GM19239 (cell line): ENCODE measurements at regions not wholly inside any gene's neighbourhood (a gene's known extent, or its start where the extent isn't known, plus 50 kb on each side); places are given as distances from the start of the nearest gene placed in this dataset.

ENCODE experiments used
- DNase-seq: peaks from one replicate; pipeline ENCODE4 v3.0.0; 2011; ENCODE audit warnings: low spot score; ENCODE audit not compliant: insufficient read length
- FAIRE-seq: peaks from 2 replicates; lab custom pipeline; 2011; peaks lifted over from hg19 to GRCh38; lab: Jason Lieb, UNC

DNA sequence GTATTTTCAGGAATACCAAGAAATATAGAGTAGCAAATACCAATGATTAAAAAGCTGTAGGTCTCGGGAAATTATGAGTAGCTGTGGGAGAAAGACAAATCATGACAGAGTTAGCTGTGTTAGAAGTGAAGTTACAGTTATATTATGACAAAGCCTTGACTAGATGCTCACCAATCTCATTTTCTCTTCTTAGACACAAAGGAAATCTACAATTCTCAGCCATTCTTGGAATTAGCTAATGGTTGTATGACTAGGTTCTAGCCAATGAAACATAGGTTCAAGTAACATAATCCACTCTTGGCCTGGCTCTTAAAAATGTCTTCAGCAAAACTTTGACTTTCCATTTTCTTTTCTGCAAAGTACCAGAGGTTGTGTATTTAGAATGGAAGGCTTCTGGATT is 228.8 kb upstream of the MTPN start:
- FAIRE-seq: no peak

DNA sequence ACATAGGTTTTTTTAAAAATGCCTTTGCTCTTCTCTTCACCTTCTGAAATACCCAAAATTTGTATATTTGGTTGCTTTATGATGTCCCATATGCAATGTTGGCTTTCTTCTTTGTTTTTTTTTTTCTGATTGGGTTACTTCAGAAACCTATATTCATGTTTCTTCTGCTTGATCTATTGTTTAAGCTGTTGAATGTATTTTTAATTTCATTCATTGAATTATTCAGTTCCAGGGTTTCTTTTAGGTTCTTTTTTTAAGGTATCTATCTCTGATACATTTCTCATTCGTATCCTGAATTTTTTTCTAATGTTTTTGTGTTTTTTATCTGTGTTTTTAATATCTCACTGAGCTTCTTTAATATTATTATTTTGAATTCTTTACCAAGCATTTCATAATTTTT is 221.0 kb upstream of the MTPN start:
- DNase-seq (no peak), FAIRE-seq (no peak)

More for the DNA sequence above, 228.8 kb upstream of the MTPN start:
- DNase-seq: no peak

DNA sequence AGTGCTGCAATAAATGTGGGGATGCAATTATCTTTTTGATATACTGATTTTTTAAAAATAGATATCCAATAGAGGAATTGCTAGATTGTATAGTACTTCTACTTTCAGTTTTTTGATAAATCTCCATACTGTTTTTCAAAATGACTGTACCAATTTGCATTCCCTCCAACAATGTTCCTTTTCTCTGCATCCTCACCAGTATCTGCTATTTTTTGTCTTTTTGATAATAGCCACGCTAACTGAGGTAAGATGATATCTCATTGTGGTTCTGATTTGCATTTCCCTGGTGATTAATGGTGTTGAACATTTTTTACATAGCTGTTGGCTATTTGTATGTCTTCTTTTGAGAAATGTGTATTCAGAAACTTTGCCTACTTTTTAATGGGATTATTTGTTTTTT is 217.7 kb upstream of the MTPN start:
- DNase-seq: no peak
- no peak for FAIRE-seq

DNA sequence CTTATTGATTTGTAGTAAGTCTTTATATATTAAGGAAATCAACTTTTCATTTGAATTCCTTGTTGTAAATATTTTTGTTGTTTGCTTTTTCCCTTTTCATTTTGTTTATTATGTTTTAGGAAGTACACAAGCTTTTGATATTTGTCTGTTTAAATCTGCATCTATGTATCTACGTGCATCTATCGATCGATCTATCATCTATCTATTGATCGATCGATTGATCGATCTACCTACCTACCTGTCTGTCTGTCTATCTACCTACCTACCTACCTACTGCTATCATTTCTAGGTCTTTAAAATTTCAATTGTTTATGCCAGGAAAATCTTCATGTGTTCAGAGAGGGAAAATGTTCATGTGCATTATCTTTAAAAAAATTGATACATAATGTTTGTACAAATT is 216.8 kb upstream of the MTPN start:
- no peak for DNase-seq
- no peak for FAIRE-seq

DNA sequence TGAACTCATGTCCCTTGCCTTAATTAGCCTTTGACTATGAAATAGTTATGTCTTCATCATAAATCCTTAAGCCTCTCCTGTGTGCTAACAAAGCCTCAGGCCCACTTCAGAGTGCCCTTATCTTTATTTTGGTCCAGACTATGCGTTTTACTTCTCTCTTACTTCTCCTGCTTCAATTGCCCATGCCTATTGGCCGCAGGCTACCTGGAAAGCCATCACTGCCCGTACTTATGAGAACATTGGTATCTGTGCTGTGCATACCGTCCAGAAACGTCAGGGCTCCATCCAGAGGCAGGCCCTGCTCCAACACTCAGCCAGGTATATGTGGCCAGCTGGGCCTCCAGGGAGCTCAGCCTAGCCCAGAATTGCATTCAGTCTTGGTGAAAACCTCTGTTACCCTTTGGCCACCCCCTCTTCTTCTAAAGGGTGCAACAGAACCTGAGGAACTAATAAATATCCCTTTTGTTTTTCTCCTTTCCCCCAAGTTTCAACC is 212.4 kb upstream of the MTPN start:
- DNase-seq (no peak), FAIRE-seq (no peak)

DNA sequence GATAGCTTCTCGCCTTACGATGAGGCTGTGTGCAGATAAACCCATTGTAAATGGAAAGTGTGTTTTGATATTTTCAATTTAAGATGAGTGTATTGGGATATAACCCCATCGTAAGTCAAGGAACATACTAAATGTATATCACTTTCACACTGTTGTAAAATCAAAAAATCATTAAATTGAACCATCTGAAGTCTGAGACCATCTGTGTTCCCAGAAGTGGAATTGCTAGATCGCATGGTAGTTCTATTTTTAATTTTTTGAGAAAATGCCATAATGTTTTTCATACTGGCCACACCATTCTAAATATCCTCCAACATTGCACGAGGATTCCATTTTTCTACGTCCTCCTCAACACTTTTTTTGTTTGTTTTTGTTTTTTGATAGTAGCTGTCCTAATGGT is 209.1 kb upstream of the MTPN start:
- DNase-seq: no peak
- FAIRE-seq: no peak

DNA sequence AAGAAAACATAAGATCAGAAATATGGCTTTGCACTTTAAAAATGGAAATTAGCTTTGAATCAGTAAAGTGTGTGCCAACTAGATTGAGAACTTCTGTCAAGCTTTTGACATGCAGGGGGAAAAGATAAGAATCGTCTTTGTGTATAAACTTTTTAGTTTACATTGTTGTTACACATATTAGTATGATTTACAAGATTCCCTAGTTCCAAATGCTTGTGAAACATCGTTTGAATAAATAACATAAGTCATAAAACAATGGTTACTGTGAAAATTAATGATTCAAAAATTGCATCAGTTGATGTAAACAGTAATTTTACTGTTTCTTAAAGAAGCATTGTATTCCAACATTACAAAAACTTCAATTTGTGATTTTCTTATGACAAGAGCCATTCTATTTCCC is 207.6 kb upstream of the MTPN start:
- DNase-seq (no peak), FAIRE-seq (no peak)

DNA sequence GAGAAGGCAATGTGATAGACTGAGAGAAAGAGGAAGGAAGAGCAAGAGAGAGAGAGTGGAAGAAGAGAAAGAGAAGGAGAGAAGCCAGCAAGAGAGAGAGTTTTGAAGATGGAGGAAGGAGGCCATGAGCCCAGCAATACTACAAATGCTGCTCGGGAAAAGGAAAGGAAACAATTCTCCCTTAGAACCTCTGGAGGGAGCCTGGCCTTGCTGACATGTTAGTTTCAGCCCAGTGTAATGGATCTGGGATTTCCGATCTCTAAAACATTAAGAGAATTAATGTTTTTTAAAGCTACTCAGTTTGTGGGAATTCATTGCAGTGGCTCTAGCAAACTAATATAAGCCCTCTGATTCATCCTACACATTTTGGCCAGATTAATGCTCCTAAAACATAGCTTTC is 206.8 kb upstream of the MTPN start:
- no peak for DNase-seq
- FAIRE-seq: no peak

DNA sequence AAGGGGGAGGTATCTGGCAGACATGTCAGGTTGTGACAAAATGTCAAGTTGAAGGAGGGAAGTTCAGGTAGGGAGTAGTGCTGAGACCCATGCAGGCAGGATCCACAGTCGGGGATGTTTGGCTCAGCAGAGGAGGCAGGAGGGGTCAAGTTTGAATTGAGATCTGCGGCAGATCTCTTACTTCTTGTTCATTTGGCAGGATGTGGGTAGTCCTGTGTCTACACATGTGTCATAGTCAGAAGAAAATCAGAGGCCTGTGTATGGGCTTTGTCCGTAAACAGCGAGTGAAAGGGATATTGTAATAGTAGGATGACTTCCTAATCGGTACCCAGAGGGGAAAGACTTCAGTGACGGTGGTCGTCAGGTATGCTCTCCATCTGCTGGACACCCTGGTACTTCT is 203.8 kb upstream of the MTPN start:
- FAIRE-seq (no peak), DNase-seq (no peak)

DNA sequence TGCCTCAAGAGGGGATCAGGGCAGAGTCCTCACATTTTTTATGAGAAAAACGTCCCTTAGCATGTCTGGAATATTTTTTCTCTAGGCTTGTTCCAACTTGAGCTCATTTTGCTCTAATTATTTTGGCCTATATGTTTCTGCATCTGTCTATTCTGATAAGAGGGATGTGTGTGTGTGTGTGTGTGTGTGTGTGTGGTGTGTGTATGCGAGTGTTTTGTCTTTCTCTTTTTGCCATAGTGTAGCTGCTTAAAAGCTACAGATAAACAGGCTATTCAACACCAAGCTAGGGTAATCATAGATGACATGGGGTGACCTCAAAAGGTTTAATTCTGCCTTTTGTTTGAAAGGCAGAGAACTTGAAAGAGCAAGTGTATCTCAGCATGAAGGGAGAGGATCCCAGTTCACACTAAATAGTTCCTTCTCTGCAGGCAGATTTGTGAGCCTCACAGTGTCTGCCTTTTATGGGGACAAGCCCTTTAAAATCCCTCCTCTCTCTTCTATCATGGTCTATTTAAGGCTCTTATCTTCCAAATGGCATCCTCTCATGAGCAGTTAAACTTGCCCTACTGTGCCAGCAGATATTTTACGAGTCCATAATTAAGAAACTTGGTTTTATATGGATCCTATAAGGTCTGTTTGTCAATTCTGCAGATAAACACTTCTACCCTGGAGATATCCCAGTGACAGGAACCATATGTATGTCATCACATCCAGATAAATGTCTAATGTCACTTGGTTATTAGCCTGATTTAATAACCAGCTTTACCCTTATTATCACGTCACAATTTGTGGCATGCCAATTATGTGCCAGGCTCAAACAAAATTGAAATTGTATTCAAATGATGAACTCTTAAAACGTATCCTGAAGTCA is 202.9 kb upstream of the MTPN start:
- no peak for DNase-seq

DNA sequence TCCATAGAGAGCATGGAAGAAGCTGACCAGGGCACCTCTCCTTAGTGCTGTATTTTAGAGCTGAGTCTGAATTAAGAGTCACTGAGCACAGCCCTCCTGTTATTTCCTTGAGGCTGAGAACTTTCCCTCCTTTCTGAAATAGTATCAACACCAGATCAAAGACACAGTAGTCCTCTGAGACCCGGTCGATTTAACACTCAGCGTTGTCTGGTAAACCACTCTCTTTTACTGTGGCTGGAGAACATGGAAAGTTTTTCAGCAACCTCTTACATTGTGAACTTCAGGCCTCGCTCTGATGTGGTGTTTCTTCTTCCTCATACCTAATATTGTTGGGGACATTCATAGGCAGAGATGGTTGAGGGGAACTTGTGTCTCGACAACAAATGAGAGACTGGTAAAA is 202.0 kb upstream of the MTPN start:
- FAIRE-seq: no peak
- no peak for DNase-seq

More for the DNA sequence above, 202.9 kb upstream of the MTPN start:
- no peak for FAIRE-seq

DNA sequence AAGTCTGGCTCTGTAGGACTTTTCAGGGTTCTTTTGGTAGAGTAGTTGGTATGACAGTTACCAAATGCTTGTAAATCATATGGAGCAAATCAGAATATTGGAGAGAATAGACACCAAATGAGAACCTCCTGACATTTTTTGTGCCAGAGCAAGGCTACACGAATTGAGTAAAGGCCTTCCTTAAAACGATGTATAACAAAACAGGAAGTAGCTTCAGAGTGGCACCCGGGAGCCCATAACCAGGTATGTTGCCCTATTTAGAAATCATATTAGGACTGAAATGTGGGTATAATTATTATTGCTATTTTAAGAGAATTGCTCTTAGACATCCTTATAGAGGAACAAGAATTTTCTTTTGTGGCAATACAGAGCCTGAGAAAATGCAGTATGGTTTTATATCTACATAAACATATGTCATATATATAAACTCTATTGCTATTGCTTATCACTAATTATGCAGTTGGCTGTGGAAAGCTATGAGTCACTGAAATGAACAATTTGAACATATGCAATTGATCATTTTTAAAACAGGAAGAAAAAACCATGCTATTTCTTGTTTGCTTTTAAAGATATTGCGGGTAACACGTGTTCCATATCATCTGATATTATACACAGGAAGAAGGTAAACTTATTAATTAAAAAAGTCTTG is 197.4 kb upstream of the MTPN start:
- no peak for FAIRE-seq

DNA sequence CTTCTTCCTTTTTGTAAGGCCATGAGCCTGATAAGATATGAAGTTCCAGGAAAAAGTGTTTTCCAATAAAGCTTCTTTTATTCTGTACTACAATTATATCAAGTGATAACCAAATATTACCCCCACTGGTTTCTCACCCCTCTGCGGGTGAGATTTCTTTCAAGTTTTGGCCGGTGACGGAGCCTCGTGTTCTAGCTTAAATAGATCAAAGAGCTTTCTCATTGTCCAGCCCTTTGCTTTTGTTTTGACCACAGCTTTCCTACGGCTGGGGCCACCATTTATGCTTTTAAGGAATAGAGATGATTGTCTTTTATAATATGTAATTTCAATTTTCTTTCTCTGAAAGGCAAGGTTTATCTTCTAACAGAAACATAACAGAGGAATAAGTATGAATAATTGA is 196.7 kb upstream of the MTPN start:
- no peak for FAIRE-seq
- no peak for DNase-seq

More for the DNA sequence above, 197.4 kb upstream of the MTPN start:
- no peak for DNase-seq

DNA sequence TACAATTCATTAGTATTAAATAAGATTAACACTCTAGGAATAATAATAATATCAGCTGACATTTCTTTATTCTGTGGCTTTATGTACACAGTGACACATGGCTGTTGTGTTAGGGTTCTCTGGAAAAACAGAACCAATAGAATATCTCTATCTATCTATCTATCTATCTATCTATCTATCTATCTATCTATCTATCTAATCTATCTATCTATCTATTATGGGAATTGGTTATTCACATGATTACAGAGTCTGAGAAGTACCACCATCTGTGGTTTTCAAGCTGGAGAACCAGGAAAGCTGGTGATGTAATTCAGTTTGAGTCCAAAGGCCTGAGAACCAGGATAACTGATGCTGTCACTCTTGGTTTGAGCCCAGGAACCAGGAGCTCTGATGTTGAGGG is 194.1 kb upstream of the MTPN start:
- DNase-seq: no peak
- no peak for FAIRE-seq

DNA sequence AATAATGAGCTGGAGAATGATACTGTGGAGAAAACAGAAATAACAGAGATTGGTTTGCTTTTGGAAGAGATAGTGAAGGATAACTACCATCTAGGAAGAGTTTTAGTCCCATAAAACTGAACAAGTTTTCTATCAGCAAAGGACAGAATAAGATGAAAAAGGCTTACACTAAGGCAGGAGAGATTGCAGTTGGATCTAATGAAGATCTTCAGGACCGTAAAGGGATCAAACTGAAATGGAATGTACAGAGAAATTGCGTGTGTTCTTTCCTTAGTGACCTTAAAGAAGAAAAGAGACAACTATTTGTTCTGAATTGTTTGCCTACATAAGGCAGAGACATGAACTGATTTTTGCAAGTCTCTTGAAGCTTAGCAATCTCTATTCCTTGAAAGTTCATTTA is 191.7 kb upstream of the MTPN start:
- no peak for FAIRE-seq
- no peak for DNase-seq

DNA sequence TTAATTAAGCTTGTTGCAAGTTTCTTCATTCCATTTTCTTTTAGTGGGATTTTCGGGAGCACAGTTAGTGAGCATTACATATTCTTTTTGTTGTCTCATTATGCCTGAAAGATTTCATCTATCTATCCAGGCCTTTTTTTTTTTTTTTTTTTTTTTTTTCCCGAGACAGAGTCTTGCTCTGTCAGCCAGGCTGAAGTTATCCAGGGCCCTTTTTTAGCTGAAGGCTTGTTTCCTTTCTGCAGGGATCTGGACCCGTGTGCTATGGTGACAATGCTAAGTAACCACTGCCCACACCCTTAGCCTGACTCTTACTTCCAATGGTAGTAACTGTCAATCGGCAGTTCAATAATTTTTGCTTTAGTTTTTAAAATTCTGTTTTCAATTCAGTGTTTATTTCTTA is 190.8 kb upstream of the MTPN start:
- FAIRE-seq (no peak), DNase-seq (no peak)

DNA sequence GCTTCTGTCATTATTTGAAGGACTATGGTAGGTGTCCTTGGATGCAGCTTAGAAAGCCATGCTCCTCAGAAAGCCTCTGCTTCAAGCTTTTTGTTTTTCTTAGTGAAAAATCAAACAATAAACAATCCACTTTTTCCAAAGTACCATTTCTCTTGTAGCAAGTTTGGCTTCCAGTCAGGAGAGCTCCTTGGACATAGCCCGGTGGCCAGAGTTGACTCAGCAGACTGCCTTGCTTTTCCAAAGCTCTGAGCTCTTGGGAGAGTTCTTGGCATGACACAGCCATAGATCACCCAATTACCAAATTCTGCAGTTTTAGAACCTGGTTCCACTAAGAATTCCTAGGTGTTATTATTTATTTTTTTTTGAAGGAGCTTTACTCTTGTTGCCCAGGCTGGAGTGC is 189.4 kb upstream of the MTPN start:
- DNase-seq: no peak
- no peak for FAIRE-seq

DNA sequence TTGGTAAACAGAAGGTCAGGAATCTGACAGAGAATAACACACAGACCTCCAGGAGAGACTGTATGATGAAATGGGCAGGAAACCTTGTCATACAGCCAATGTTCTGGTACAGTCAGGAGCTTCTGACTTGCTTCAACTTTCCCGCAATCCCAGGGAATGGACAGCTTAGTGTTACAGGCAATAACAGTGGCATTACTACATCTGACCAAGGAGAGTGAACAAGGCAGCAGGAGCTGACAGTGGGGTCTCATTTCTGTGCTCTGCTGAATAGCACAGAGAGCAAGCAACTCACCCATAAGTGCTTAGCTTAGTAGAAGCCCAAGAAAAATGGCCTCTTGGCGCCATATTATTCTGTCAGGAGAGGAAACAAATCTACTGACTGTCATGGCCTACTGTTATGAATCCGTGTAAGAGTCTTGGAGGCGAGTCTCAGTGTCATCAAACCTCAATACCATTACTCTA is 186.2 kb upstream of the MTPN start:
- FAIRE-seq: no peak
- DNase-seq: no peak

DNA sequence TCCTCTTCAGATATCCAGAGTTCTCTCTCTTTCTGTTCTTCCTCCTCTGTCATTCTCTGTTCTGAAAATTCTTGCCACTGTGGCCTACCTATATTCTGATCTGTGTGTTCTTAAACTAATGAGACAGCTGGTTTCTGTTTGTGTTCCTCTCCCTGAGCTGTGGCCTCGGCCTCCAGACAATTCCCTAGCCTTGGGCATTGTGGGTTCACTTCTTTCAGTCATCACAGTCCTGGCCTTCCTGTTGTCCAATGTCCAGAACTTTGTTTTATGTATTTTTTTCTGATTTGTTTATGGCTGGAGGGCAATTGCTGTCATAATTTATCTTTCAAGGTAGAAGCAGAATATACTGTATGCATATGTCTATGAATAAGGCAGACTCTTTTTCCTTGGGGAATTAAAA is 173.2 kb upstream of the MTPN start:
- FAIRE-seq (no peak), DNase-seq (no peak)

DNA sequence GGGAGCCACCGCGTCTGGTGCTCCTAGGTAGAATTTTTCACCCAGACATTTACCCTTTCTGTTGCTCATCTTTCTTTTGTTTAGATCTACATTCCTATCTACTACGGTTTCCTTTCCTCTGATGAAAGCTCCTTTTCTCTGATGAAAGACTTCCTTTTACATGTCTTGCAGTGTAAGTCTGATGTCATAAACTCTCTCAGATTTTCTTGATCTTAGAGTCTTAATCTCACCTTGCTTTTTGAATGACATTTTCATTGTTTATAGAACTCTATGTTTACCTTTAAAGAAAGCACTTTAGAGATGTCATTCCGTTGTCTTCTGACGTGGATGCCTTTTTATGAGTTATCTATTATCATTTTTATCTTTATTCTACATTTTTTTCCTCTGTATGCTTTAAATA is 171.8 kb upstream of the MTPN start:
- FAIRE-seq: no peak
- no peak for DNase-seq

DNA sequence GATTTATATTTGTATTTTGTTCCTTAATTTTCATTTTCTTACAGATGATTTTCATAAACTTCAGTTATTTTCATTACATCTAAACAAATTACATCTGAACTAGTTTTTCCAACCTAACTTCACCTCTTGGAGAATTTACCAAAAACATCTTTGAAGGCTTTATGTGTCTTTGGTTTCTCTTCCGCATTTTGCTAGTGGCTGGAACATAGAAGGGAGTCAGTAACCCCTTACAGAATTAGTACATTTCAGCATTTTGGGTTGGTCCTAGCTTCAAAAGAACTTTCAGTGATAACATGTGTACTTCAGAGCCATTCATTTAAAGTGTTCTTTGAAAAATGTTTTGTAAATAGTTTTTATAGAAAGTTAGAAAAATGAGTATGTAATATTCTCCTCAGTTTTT is 169.8 kb upstream of the MTPN start:
- no peak for FAIRE-seq
- DNase-seq: no peak

DNA sequence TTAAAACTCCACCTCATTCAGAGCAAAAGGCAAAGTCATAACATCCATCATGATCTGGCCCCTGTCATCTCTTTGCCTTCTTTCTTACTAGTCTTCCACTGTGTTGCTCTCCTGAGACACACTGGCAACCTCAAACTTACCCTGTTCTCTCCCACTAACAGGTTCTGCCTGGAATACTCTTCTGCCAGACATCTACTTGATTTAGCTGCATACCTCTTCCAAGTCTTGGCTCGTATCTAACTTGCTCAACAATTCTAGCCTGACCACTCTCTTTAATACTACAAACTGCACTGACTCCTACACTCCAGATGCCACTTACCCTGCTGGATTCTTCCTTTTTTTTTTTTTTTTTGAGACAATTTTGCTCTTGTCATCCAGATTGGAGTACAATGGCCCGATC is 167.0 kb upstream of the MTPN start:
- FAIRE-seq: no peak
- DNase-seq: no peak
